AML-193 (cell line): ENCODE measurements at regions not wholly inside any gene's neighbourhood (a gene's known extent, or its start where the extent isn't known, plus 50 kb on each side); places are given as distances from the start of the nearest gene placed in this dataset.

ENCODE experiments used
- DNase-seq, 2 experiments: peaks; one replicate each; lab custom pipeline; 2025; lab: John Stamatoyannopoulos, UW

DNA sequence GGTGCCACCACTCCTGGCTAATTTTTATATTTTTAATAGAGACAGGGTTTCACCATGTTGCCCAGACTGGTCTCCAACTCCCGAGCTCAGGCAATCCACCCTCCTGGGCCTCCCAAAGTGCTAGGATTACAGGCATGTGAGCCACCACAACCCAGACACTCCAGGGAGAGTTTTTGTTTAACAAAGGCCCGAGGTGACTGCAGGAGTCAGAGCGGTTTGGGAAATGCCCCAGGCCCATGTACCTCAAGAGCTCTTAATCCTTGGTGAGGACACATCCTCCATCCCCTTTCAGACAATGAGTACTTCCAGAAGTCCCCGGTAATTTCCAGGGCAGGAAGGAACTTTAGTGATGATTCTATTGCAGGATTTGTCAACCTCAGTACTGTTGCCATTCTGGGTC lies 176.0 kb downstream of the ESRRB start:
- DNase-seq = no peak

DNA sequence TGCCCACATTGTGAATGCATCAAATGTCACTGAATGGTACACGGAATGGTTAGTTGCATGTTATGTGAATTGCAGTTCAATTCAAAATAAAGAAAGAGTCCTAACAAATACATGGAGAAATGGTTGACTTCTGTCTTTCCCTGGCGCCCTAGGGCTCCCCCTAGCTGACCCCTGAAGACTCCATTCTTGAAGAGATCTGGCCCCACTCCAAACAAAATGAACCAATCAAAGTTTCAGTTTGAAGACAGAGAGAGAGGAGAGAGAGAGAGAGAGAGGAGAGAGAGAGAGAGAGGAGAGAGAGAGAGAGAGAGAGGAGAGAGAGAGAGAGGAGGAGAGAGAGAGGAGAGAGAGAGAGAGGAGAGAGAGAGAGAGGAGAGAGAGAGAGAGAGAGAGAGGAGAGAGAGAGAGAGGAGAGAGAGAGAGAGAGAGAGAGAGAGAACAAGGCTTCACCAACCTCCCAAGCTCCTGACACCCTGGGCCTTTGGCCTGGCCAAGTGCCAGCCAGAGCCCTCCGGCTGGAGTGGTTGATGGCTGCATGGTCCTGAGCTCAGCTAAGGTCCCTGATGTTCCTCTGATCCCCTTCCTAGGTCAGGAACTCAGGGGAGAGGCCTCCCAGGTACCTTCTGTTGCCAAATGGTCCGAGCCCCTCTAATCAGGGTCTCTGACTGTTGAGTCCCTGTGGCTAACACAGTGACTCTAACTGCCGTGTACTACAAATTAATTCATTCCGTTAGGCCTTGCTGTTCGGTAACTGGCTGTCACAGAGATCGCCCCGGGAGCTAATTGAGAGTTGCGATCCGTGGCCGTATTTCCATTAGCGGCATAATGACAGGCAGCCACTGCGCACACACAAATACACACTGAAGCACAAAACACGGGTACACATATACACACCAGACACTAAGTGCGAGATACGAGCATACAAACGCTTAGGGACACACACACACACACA lies 188.8 kb downstream of the ESRRB start:
- DNase-seq = no peak

DNA sequence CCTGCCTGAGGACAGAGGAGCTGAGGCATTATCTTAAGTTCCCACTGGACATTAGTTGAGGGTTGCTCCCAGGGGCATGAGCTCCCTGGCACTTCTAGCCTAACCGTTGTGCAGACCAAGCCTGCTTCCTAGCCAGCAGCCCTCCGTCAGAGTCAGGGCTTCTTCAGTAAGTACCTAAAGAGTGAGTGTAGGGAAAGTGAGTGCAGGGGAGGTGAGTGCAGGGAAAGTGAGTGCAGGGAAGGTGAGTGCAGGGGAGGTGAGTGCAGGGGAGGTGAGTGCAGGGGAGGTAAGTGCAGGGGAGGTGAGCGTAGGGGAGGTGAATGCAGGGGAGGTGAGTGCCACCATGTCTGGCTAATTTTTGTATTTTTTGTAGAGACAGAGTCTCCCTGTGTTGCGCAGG lies 190.5 kb downstream of the ESRRB start:
- no peak for DNase-seq

DNA sequence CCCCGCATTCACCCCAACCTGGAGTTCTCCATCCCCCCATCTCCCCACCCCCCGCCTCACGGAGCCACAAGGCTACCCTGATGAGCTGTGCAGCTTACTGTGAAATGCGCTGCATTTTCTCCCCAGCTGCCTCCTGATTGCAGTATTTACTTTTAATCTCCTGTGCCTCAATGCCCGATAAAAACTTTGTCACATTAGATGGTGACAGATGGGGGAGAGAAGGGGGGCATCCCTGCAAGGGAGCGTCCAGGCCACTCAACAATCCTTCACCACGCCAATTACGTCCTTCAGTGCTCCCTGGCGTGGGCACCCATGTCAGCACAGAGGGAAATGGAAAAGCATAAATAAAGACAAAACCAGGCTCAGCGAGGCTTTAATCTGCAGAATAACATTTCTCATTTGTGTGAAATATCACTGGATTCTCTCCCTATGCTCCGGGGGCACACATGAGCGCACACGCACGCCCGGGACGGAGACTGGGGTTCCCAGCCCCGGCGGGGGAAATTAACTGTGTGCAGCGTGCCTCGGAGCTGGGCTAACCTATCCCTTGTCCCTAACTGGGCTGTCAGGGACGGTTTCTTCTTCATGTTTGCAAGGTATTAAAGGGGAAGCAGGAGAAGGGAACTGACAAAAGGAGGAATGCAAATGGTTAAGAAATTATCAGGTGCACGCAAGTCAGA lies 186.7 kb upstream of the VASH1 start:
- no peak for DNase-seq

DNA sequence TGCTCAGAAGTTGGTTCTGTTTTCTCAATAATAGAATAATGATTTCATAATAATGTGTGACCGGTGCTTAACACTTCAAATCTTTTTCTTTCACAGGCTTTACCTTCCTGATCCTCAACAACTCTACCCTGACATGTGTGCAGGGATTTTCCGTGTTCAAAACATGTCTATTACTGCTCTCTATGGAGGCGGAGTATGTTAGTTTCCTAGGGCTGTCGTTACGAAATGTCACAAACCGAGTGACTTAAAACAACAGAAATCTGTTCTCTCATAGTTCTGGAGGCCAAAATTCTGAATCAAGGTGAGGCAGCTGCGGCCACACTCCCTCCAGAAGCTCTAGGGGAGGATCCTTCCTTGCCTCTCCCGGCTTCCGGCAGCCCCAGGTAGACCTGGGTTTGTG lies 186.2 kb upstream of the VASH1 start:
- DNase-seq = no peak

DNA sequence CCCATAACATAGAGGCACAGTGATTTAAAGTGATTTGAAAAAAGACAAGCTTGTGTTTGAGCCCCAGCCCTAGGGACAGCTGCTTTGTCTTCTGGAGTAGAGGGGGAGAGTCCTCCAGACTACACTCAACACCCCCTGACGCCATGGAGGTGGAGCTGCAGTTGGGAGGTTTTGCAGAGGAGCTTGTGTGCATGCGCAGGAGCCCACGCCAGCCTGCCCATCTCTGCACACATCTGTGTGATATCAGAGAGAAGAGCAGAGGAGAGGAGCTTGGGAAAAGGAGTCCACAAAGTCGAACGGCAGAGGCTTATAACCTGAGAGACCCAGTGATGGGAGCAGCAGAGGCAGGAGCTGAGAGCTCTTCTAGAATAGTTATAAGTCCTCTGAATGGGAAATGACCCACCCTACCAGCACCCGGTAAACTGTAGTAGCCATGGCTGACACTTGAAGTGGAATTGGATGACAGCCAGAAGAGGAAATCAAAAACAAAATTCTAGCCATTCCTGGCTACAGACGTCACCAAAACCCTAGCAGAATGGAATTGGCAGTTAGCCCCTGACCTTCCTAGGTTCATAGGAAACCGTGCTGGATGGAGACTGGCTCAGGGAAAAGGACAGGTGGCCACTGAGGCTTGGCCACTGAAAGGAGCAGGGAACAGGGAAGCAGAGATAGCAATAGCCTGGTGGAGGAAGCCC lies 185.1 kb upstream of the VASH1 start:
- DNase-seq = no peak

DNA sequence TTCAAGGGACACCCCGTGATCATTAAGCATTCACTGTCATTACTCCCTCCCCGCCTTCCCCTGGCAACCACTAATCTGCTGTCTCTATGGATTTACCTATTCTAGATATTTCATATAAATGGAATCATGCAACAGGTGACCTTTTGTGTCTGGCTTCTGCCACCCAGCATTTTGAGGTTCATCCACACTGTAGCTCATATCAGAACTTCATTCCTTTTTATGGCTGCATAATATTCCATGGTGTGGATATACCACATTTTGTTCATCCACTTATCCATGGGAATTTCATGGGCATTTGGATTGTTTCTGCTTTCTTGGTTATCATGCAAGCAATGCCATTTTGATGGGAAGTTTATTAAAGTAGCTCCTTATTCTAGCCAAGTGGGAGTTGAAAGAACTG lies 184.2 kb upstream of the VASH1 start:
- DNase-seq = no peak

DNA sequence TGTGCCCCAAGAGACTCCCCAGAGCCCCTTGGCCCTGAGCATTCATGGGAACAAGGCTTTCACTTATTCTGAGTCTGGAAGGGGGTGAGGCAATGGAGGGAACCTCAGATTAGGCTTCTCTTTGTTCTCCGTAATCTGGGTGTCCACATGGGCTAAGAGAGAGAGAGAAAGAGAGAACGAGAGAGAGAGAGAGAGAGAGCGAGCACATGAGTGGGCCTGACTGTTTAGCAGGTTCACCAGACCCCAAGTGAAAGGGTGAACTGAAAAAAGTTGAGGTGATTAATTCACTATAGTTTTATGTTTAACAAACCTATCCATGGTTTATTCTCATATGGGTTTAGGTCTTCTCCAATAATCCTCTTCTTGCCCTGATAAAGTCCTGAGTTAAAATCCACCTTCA lies 183.4 kb upstream of the VASH1 start:
- no peak for DNase-seq

DNA sequence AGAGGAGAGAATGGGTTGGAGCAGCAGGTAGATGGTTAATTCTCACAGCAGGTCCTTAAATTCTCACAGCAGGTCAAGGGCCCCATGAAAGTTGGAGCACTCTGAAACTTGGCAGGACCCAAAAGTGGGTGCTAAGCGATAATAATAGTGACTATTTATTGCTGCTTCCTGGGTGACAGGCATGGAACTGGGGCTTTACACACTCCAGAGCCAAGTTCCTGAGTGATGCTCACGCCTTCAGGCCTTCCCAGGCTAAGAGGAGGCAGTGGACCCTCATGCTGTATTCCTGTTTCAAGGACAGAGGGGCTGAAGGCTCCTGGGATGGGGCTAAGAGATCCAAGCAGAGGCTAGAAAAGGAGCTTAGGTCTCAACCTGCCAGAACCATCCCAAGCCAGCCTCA lies 180.9 kb upstream of the VASH1 start:
- no peak for DNase-seq

DNA sequence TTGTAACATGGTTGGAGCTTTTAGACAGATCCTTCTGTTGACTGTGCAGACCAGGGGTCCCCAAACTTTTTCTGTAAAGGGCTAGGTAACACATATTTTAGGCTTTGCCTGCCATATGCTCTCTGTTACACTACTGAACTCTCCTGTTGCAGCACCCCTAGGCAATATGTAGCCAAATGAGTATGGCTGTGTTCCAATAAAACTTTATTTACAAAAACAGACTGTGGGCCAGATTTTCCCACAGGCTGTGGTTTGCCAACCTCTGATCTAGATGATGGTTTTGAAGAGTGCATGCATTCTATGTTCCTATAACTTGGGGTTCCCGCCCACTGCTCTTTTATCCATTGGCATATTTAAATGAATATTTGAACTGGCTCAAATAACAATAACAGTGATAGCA lies 180.3 kb upstream of the VASH1 start:
- no peak for DNase-seq

DNA sequence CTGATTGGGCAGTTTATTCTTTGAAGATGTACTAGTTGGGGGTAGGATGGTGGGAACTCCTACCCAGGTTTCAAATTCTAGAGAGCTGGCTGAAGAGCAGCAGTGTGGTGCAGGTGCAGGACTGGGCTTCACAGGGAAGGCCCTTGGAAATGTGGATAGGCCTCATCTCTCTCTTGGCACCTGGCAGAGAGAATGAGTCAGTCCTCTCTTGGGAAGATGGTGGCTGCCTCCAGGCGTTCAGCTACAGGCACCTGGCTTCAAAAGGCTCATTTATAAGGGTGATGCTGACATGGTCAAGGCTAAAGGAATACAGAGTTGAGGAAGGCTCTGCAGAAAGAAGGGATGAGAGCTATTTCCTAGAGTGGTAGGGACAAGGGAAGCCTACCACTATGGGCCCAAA lies 179.7 kb upstream of the VASH1 start:
- no peak for DNase-seq

DNA sequence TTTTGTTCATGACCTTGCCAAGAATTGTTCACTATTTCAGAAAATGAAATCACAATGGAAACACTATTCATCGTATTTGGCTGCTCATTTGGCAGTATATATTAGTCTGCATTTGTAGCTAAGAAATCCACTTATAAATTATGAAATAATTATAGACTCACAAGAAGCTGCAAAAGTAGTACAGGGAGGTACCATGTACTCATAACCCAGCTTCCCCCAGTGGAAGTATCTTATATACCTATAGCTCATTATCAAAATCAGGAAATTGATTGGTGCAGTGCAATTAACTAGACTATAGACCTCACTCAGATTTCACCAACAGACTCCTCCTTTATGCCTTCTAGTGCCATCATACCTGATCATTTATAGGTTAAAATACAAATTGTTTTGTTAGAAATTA lies 178.8 kb upstream of the VASH1 start:
- DNase-seq = no peak

DNA sequence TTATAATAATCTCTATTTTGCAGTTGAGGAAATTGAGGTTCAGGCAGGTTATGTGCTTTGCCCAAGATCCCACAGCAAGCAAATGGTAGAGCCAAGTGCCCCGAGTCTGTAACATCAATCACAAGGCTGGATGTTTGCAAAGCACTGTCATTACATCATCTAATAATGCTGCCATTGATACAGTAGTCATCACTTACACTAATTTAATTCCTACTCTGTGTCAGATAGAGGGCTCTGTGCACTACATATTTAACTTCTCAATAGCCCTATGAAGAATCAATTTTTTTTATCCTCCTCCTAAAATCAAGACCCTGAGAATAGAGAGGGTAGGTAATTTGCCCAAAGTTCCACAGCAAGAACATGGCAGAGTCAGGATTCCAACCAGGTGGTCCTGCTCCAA lies 178.1 kb upstream of the VASH1 start:
- DNase-seq = no peak

DNA sequence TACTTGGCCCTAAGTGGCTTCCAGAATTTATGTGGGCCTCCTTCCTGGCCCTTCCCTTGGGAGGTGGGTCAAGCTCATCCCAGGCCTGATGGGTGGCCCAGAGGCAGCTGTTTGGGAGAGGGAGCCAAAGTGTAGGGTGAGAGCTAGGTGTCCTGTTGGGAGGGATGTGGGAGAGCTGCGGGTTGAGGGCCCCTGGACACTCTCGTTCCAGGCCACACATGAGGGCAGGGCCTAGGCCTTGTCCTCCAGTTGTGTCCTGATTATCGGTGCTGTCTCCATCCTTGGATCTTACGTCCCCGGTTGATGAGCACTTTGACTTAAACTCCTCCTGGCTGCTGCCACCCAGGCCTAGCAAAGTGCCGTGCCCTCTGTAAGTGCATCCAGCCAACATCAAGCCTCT lies 177.5 kb upstream of the VASH1 start:
- DNase-seq = no peak

DNA sequence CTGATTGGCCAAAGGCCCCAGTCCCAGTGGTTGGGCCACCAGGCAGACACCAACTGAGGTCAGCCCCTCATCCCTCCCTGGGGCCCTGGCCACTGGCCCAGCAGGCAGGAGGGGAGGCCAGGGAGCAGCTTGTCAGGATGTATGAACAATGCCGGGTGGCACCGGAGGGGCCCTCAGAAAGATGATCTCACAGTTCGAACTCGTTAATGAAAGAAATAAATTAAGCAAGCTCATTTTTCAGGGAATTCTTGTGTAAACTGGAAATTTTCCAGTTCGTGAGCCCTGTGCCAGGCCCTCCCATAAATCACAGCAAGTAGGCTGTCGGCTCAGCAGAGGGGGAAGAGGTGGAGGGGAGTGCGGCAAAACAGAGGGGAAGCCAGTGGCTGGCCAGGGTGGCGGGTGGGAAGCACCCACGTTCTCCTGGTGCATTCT lies 177.0 kb upstream of the VASH1 start:
- DNase-seq = no peak

DNA sequence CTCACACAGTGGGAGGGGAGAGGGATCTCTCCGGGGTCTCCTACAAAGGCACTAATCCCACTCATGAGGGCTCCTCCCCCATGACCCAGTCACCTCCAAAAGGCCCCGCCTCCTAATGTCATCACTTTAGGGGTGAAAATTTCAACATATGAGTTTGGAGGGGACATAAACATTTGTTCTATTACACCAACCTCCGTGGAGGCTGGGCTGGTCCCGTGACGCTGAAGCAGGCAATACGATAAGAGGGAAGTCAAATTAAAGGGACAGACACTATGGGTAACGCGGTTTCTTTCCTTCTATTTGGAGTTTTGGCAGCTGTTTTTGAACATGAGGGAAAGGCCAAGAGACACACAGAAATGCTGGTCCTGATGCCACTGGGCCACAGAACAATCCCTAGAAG lies 175.7 kb upstream of the VASH1 start:
- no peak for DNase-seq

DNA sequence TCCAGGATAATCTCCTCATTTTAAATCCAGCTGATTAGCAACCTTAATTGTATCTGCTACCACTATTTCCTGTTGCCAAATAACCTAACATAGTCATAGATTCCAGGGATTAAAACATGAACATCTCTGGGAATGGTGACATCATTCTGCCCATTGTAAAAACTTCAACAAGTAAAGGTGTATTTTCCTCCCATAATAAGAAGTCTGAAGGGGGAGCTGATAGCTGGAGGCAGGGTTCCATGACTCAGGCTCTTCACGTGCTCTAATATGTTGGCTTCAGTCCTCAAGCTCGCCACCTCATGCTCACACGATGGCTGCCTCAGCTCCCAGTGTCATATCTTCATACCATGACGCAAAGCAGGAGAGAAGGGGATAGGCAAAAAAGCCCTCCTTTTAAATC lies 172.0 kb upstream of the VASH1 start:
- DNase-seq = no peak

DNA sequence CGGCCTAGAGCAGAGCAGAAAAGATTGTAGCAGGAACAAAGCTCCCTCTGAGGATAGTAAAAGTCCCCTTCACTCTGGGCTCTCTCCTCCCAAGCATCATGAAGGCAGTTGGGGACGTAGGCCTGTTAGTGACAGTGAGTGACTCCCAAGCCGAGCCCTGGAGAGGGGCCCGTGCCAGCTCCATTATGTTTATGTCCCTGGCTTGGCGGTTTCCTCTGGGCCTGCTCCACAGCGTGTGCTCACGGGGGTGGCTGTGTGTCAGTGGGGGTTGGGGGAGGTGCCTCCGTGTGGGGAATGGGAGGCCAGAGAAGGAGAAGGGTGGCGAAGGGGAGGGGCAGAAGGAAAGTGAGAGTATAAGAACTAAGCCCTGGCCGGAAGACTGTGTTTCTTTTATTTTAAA lies 170.0 kb upstream of the VASH1 start:
- DNase-seq = no peak

DNA sequence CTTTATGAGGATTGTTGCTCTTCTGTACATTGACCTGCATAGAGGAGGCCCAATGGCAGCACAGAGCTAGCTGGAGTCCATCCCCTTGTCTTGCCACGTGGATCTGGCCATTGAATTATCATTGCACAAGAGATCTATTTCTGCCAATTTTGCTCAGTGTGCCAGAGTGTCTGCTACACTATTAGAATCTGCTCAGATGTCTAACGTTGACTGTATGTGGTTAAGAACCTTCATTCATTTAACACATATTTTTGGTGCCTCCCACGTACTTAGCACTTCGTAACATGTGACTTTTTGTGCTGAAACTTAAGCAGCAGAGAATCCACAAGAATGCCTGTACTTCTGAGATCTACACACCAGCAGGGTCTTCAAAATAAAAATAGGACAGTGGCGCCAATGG lies 166.0 kb upstream of the VASH1 start:
- DNase-seq = no peak

DNA sequence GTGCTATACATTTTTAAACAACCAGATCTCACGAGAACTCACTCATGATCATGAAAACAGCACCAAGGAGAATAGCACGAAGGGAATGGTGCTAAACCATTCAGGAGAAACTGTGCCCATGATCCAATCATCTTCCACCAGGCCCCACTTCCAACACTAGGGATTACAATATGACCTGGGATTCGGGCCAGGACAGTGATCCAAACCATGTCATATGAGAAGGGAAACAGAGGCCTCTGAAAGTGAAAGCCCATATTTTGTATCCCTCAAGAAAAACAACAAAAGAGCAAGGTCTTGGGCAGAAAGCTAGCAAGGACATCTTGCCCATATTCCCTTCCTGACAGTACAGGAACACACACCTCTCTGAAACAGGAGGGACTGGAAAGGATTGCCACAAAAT lies 163.9 kb upstream of the VASH1 start:
- no peak for DNase-seq

DNA sequence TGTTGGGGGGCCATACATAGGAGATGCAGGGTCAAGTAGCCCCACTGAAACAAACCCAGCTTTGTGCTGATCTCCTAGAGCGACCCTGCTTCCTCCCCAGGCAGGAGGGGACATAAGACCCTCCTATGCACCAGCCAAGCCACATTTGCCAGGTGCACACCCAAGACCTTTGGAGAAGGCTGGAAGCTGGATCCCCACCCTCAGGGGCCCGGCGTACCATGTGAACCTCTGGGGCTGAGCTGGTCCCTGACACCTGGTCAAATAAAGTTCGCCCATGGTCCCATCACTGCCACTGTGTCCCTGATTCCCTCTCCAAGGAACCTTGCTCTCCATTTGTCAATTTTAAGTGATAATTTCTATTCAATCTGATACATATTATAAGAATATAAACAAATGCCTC lies 162.1 kb upstream of the VASH1 start:
- no peak for DNase-seq

DNA sequence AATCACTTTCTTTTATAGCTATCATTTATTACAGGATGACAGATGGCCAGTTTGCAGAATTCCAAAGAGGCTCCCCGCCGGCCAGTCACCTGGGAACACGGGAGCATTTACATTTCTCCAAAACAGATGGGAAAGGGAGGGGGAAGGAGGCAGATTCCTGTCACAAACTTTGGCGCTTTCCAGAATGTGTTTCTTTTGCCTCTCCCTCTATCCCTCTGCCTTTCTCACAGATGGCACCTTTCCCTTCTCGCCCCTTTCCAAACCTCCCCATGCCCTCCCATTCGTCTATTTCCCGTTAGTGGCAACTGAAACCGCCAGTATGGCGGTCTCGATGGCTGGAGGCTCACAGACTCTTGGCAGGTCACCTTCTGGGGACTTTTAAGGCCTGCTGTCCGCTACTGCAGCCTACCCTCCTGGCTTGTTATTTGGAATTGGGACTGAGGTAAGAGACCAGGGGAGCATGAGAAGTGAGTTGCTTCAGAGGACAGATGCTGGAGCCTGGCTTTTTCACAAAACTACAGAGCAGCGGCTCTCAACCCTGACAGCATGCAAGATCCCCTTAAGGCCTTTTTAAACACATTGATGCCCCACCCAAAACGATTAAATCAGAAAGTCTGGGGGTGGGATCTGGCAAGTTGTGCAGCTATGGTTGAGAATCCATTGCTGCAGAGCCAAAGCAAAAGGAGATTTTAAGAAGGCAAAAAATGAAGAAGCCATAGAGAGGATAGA lies 161.5 kb upstream of the VASH1 start:
- DNase-seq = no peak
